GM21717 (cell line): ENCODE measurements at regions not wholly inside any gene's neighbourhood (a gene's known extent, or its start where the extent isn't known, plus 50 kb on each side); places are given as distances from the start of the nearest gene placed in this dataset.

Source experiments
- ATAC-seq: cut with Tn5 transposase; IDR thresholded peaks from one replicate; pipeline ENCODE4 v1.9.1; 2021; ENCODE audit warnings: mild to moderate bottlenecking, moderate library complexity; ENCODE audit not compliant: unreplicated experiment

GRCh38 chr3:72153477-72154314, 368.7 kb upstream of the PROK2 start:
- ATAC-seq: no peak

GRCh38 chr3:72152551-72153476, 367.9 kb upstream of the PROK2 start:
- ATAC-seq: no peak

GRCh38 chr3:72151465-72152238, 366.7 kb upstream of the PROK2 start:
- no peak for ATAC-seq

- no peak for ATAC-seq
Observed at GRCh38 chr3:72150634-72151412, 365.9 kb upstream of the PROK2 start.

- no peak for ATAC-seq
Observed at GRCh38 chr3:72149645-72150300, 364.8 kb upstream of the PROK2 start.

GRCh38 chr3:72147600-72147999, 362.7 kb upstream of the PROK2 start:
- no peak for ATAC-seq

- no peak for ATAC-seq
Observed at GRCh38 chr3:72145506-72146380, 360.8 kb upstream of the PROK2 start.

GRCh38 chr3:72144773-72145505, 360.0 kb upstream of the PROK2 start:
- peak; percentile 63 for ATAC-seq

GRCh38 chr3:72143966-72144717, 359.2 kb upstream of the PROK2 start:
- ATAC-seq: no peak

- no peak for ATAC-seq
Observed at GRCh38 chr3:72143322-72143721, 358.4 kb upstream of the PROK2 start.

GRCh38 chr3:72142028-72142427, 357.1 kb upstream of the PROK2 start:
- peak; percentile 37 for ATAC-seq

- ATAC-seq: no peak
Observed at GRCh38 chr3:72141264-72141663, 356.3 kb upstream of the PROK2 start.

- no peak for ATAC-seq
Observed at GRCh38 chr3:72139316-72139715, 354.4 kb upstream of the PROK2 start.

GRCh38 chr3:72137865-72138861, 353.2 kb upstream of the PROK2 start:
- peak; percentile 35 for ATAC-seq

GRCh38 chr3:72135636-72136035, 350.7 kb upstream of the PROK2 start:
- ATAC-seq: no peak

GRCh38 chr3:72134989-72135451, 350.1 kb upstream of the PROK2 start:
- peak; percentile 58 for ATAC-seq
